HL-60 (cell line): ENCODE measurements at regions not wholly inside any gene's neighbourhood (a gene's known extent, or its start where the extent isn't known, plus 50 kb on each side); places are given as distances from the start of the nearest gene placed in this dataset.

Source experiments
- DNase-seq, 2 experiments: peaks; one replicate each; pipeline ENCODE4 v3.0.0-alpha.2; 2010 to 2020; ENCODE audit warnings: low read depth in 1 of 2, low spot score in 1 of 2
- H3K27ac ChIP-seq: fragments of 250-450 bp; sonication (Bioruptor Pico); replicated peaks from 2 replicates; pipeline ENCODE4 v1.5.1; 2020; ENCODE audit warnings: mild to moderate bottlenecking, moderate library complexity
- H3K27me3 ChIP-seq: fragments of 250-450 bp; sonication (Bioruptor Pico); 2 replicates; pipeline ENCODE4 v1.5.1; 2021; ENCODE audit warnings: mild to moderate bottlenecking, moderate library complexity; ENCODE audit not compliant: insufficient read depth, poor library complexity, severe bottlenecking
- H3K4me3 ChIP-seq: replicated peaks from 2 replicates; pipeline ENCODE4 v1.5.1; 2011; ENCODE audit warnings: mild to moderate bottlenecking, control low read depth, low read length; ENCODE audit not compliant: insufficient read depth
- GABPA ChIP-seq: IDR thresholded peaks from 2 replicates; pipeline ENCODE4 v1.6.1; 2012; ENCODE audit warnings: low read depth
- POLR2AphosphoS5 ChIP-seq: IDR thresholded peaks from 2 replicates; pipeline ENCODE4 v1.6.1; 2012; ENCODE audit warnings: low read depth
- SPI1 ChIP-seq: IDR thresholded peaks from 2 replicates; pipeline ENCODE4 v1.6.1; 2012; ENCODE audit warnings: low read depth, mild to moderate bottlenecking, borderline replicate concordance
- TF ChIP-seq, protein P1 (sequence below): IDR thresholded peaks from one replicate; pipeline ENCODE4 v1.5.1; 2011; ENCODE audit warnings: low read length, control low read depth, inconsistent platforms; ENCODE audit not compliant: insufficient read depth
- TF ChIP-seq, protein P2 (sequence below): IDR thresholded peaks from 2 replicates; pipeline ENCODE4 v1.6.1; 2012; ENCODE audit warnings: low read depth; ENCODE audit not compliant: insufficient replicate concordance

GRCh38 chr1:83796409-83796808 lies 202.5 kb downstream of the TTLL7 start:
- no peaks in the 10 kb centered on the region for H3K27me3 ChIP-seq
- DNase-seq, result no peak
- no peak overlapping the region for H3K4me3 ChIP-seq
- no peak overlapping the region for H3K27ac ChIP-seq
- TF ChIP-seq GABPA (no peak), POLR2AphosphoS5 (no peak), SPI1 (no peak)
- TF ChIP-seq, protein P1, sequence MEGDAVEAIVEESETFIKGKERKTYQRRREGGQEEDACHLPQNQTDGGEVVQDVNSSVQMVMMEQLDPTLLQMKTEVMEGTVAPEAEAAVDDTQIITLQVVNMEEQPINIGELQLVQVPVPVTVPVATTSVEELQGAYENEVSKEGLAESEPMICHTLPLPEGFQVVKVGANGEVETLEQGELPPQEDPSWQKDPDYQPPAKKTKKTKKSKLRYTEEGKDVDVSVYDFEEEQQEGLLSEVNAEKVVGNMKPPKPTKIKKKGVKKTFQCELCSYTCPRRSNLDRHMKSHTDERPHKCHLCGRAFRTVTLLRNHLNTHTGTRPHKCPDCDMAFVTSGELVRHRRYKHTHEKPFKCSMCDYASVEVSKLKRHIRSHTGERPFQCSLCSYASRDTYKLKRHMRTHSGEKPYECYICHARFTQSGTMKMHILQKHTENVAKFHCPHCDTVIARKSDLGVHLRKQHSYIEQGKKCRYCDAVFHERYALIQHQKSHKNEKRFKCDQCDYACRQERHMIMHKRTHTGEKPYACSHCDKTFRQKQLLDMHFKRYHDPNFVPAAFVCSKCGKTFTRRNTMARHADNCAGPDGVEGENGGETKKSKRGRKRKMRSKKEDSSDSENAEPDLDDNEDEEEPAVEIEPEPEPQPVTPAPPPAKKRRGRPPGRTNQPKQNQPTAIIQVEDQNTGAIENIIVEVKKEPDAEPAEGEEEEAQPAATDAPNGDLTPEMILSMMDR, result no peak
- TF ChIP-seq, protein P2, sequence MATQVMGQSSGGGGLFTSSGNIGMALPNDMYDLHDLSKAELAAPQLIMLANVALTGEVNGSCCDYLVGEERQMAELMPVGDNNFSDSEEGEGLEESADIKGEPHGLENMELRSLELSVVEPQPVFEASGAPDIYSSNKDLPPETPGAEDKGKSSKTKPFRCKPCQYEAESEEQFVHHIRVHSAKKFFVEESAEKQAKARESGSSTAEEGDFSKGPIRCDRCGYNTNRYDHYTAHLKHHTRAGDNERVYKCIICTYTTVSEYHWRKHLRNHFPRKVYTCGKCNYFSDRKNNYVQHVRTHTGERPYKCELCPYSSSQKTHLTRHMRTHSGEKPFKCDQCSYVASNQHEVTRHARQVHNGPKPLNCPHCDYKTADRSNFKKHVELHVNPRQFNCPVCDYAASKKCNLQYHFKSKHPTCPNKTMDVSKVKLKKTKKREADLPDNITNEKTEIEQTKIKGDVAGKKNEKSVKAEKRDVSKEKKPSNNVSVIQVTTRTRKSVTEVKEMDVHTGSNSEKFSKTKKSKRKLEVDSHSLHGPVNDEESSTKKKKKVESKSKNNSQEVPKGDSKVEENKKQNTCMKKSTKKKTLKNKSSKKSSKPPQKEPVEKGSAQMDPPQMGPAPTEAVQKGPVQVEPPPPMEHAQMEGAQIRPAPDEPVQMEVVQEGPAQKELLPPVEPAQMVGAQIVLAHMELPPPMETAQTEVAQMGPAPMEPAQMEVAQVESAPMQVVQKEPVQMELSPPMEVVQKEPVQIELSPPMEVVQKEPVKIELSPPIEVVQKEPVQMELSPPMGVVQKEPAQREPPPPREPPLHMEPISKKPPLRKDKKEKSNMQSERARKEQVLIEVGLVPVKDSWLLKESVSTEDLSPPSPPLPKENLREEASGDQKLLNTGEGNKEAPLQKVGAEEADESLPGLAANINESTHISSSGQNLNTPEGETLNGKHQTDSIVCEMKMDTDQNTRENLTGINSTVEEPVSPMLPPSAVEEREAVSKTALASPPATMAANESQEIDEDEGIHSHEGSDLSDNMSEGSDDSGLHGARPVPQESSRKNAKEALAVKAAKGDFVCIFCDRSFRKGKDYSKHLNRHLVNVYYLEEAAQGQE, result no peak

- DNase-seq, result no peak
- H3K4me3 ChIP-seq, result no peak overlapping the region
- TF ChIP-seq, protein P1, result no peak
- TF ChIP-seq POLR2AphosphoS5 (no peak), SPI1 (no peak)
- TF ChIP-seq, protein P2, result no peak
- no peak overlapping the region for H3K27ac ChIP-seq
- H3K27me3 ChIP-seq, result no peaks in the 10 kb centered on the region
Observed at GRCh38 chr1:83794384-83794783, 204.5 kb downstream of the TTLL7 start.

DNA sequence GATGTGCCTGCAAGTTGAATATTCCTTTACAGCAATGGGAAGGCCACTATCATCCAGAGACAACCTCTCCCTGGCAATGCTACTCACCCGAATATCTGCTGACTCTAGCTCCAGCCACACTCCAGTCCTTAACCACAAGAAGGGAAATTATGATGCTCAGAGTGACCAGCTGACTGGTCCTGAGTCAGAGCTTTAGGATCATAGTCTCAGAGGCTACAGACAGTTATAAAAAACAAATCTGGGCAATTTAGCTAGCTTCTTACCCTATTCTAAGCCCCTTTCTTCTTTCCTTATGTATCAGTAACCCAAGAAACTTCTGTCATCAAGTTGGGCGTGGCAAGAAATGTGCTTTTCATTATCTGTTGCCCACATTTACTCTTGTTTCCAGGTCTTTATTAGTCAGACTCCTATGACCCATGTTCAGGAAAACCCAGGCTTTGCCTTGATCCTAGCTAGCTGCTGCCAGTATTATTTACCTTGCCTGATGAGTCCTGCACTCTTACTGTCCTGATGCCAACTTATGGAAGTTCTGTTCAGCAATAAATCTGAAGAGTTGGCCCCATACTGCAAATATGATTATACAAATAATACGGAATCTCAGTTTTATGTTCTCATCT lies 207.0 kb downstream of the TTLL7 start:
- Histone ChIP-seq H3K27me3 (no peaks in the 10 kb centered on the region), H3K27ac (no peak overlapping the region), H3K4me3 (no peak overlapping the region)
- TF ChIP-seq, protein P1, result no peak
- no peak for TF ChIP-seq SPI1
- TF ChIP-seq GABPA, result no peak
- no peak for DNase-seq

DNA sequence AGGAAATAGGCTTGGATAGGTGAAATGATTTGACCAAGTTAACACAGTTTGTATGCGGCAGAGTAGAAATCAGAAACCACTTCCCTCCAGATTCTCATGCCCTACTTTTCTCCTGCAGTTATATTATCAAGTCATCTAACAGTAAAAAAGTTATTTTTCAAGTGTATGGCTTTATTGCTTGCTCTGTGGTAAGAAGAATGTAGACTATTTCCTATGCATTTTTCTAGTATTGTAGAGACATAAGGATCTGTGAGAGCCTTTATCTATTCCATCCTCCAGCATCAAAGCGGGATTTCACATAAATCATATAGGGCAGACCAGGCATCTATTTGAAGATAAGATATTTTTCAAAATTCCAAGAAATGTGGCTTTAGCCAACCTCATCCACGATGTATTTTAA lies 208.5 kb downstream of the TTLL7 start:
- Histone ChIP-seq H3K4me3 (no peak overlapping the region), H3K27me3 (no peaks in the 10 kb centered on the region), H3K27ac (no peak overlapping the region)
- TF ChIP-seq GABPA (no peak), POLR2AphosphoS5 (no peak), SPI1 (no peak)
- TF ChIP-seq, protein P1, result no peak
- TF ChIP-seq, protein P2, result no peak
- no peak for DNase-seq
